Head of caudate nucleus (tissue), 42 donors: ENCODE measurements at regions not wholly inside any gene's neighbourhood (a gene's known extent, or its start where the extent isn't known, plus 50 kb on each side); places are given as distances from the start of the nearest gene placed in this dataset.
"Not testable (repeated sequence)": the region's sequence is repeated elsewhere in the genome, so short reads cannot be mapped to it uniquely, and the experiment has no call there.

ENCODE experiments used
- DNase-seq, 42 donors: peaks; one replicate each; pipeline versions ENCODE4 v3.0.0 to v3.0.0-alpha.2; 2020 to 2021; ENCODE audit warnings: mixed read lengths in 7 of 42
- intact Hi-C: fragments of 100-400 bp; cut with DNase I; formaldehyde crosslinking; loops from one replicate; pipeline ENCODE4 v1.15.0; 2022

- intact Hi-C loops, result no loop called here
- peak; percentile 65 to 96 (median 88) for DNase-seq
Observed at GRCh38 chr3:16063603-16064002, 110.9 kb upstream of the GALNT15 start.

- peak; percentile 40 to 96 (median 85) for DNase-seq
- intact Hi-C loops, result no loop called here
Observed at GRCh38 chr3:16064642-16065414, 109.7 kb upstream of the GALNT15 start.

- DNase-seq, result no peak
- intact Hi-C loops, result no loop called here
Observed at GRCh38 chr3:16066545-16066944, 107.9 kb upstream of the GALNT15 start.

DNA sequence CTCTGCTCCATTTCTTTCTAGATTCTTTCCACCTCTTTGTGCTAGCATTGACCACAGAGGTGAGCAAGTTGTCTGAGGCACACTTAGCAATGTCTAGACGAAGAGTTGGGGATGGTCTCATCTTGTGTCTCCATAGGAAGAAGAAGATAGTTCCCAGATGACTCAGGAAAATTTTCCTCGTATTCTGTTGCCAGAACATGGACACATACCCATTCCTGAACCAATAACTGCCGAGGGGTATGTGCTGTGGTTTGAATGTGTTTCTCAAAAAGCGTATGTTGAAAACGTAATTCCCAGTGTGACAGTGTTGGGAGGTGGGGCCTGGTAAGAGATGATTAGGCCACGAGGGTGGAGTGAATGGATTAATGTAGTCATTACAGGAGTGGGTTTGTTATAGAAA is 107.5 kb upstream of the GALNT15 start:
- intact Hi-C loops, result no loop called here
- DNase-seq, result no peak

DNA sequence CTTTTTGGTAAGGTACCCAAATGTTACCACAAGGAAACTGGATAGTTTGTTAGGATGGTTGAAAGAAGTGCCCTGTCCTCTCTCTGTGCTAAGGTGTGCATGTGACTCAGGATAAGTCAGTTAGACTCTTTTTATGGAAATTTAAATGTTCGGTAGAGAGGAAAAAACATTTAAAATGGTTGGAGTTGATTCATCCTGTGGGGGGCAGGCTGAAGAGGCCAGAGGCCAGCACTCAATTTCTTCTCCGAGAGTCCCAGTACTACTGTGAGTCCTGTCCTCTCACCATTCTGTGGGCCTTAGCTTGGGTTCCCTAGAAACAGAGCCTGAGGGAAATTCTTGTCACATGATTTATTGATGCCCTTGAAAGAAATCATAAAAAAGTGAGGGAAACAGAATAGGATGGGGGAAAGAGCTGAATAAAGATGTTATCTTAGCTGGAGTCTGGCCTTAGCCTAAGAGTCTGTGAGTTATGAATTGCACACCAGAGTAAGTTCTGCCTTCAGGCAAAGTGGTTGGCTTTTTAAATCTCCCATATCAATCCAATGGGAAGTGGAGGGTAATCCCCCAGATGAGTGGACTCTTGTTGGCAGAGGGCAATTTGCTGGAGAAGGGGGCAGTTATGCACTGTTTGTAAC is 106.5 kb upstream of the GALNT15 start:
- DNase-seq, result no peak
- intact Hi-C loops, result no loop called here

- intact Hi-C loops, result no loop called here
Observed at GRCh38 chr3:16069149-16069922, 105.1 kb upstream of the GALNT15 start.

DNA sequence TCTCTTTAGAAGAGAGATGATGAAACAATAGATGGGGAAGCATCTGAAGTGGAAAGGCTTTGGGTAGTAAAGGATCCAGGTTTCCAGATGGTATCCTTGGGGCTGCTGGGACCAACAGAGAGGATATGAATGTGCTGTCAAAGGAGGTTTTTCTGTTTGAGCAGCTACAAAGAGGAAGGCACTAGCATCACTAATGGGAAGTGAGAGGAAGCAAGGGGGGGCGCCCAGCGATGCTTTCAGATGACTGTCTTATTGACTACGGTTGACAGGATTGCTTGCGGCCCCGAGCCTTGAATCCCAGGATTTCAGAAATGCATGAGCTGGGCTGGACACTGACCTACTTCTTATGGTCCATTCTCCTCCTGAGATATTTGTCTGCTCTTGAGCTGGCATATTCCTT is 103.8 kb upstream of the GALNT15 start:
- DNase-seq, result peak in 10 of 42 donors; percentile 7 to 71 (median 28)
- intact Hi-C loops, result no loop called here

More at GRCh38 chr3:16069149-16069922, 105.1 kb upstream of the GALNT15 start:
- DNase-seq, result no peak

GRCh38 chr3:16071206-16071605 is 103.3 kb upstream of the GALNT15 start:
- DNase-seq, result no peak
- intact Hi-C loops, result no loop called here

GRCh38 chr3:16072420-16073110 is 101.9 kb upstream of the GALNT15 start:
- intact Hi-C loops, result no loop called here
- DNase-seq, result no peak

GRCh38 chr3:16073203-16073602 is 101.3 kb upstream of the GALNT15 start:
- intact Hi-C loops, result no loop called here
- DNase-seq, result no peak

DNA sequence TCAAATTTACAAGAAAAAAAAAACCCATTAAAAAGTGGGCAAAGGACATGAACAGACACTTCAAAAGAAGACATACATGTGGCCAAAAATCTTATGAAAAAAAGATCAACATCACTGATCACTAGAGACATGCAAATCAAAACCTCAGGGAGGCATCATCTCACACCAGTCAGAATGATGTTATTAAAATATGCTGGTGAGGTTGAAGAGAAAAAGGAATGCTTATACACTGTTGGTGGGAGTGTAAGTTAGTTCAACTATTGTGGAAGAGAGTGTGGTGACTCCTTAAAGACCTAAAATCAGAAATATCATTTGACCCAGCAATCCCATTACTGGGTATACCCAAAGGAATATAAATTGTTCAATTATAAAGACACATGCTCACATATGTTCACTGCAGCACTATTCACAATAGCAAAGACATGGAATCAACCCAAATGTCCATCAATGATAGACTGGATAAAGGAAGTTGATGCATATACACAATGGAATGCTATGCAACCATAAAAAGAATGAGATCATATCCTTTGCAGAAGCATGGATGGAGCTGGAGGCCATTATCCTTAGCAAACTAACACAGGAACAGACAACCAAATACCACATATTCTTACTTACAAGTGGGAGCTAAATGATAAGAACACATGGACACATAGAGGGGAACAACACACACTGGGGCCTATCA is 100.3 kb upstream of the GALNT15 start:
- intact Hi-C loops, DNase-seq: not testable (repeated sequence)

GRCh38 chr3:16075647-16076046 is 98.8 kb upstream of the GALNT15 start:
- DNase-seq, result no peak
- intact Hi-C loops, result no loop called here

DNA sequence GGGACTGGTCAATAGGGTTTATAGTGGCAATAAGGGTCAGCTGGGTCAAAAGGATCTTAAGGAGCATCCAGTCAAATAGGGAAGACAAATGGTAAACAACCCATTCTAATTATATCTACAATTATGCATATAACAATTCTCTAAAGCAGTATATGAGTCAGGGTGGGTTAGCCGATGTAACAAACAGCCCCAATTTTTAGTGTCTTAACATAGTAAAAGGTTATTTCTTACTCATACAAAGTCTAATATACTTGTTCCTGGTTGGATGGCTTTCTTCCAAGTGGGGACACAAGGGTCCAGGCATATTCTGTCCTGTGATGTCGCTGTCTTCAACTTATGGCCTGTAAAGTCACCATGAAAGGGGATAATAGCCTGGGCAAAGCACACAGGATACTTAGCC is 97.9 kb upstream of the GALNT15 start:
- DNase-seq, result no peak
- intact Hi-C loops, result no loop called here

DNA sequence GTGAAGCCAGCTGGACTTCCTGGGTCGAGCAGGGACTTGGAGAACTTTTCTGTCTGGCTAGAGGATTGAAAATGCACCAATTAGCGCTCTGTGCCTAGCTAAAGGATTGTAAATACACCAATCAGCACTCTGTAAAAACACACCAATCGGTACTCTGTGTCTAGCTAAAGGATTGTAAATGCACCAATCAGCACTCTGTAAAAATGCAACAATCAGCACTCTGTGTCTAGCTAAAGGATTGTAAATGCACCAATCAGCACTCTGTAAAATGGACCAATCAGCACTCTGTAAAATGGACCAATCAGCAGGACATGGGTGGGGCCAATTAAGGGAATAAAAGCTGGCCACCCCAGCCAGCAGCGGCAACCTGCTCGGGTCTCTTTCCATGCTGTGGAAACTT is 97.3 kb upstream of the GALNT15 start:
- intact Hi-C loops, DNase-seq: not testable (repeated sequence)

DNA sequence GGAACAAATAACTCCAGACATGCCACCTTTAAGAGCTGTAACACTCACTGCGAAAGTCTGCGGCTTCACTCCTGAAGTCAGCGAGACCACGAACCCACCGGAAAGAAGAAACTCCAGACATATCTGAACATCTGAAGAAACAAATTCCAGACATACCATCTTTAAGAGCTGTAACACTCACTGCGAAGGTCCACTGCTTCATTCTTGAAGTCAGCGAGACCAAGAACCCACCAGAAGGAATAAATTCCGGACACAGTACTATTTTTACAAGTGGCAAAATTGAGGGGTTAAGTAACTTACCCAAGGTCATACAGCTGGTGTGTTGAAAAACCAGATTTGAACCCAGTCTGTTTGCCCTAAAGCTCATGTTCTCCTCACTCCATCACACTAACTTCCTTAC is 96.8 kb upstream of the GALNT15 start:
- DNase-seq, intact Hi-C loops: not testable (repeated sequence)

GRCh38 chr3:16079519-16079918 is 95.0 kb upstream of the GALNT15 start:
- intact Hi-C loops, result no loop called here

GRCh38 chr3:16081661-16082060 is 92.8 kb upstream of the GALNT15 start:
- DNase-seq, result no peak
- intact Hi-C loops, result loop anchor here (10.0 kb wide), 1 partner anchor 267 kb away; no protein-coding TSS in a partner anchor

More at GRCh38 chr3:16079519-16079918, 95.0 kb upstream of the GALNT15 start:
- no peak for DNase-seq

- no peak for DNase-seq
- intact Hi-C loops, result loop anchor here (10.0 kb wide), 1 partner anchor 270 kb away; no protein-coding TSS in a partner anchor
Observed at GRCh38 chr3:16084887-16085286, 89.6 kb upstream of the GALNT15 start.

DNA sequence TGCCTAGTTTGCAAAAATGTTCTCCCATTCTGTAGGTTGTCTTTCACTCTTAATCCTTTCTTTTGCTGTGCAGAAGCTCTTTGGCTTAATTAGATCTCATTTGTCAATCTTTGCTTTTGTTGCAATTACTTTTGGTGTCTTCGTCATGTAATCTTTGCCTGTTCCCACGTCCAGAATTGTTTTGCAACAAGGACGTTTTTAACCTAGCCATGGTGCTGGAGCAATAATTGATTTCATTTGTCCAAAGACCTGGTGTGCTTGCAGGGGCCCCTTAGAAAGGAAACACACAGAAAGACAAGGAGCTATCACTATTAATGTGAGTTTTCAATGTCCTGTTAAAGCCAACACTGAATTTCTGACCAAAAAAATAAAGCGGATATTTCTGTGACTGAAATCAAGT is 89.1 kb upstream of the GALNT15 start:
- intact Hi-C loops, result loop anchor here (10.0 kb wide), 1 partner anchor 271 kb away; no protein-coding TSS in a partner anchor
- DNase-seq, result no peak
